Tibial nerve (tissue), 4 donors: ENCODE measurements at regions not wholly inside any gene's neighbourhood (a gene's known extent, or its start where the extent isn't known, plus 50 kb on each side); places are given as distances from the start of the nearest gene placed in this dataset.

Source experiments
- EP300 ChIP-seq, 2 donors: sonication (generic); formaldehyde crosslinking; IDR thresholded peaks; one replicate each; pipeline ENCODE4 v1.6.1; 2017; ENCODE audit warnings: antibody characterized with exemption in 2 of 2, mild to moderate bottlenecking in 1 of 2
- POLR2A ChIP-seq, 2 donors: fragments of 450-650 bp; IDR thresholded peaks; one replicate each; pipeline ENCODE4 v1.6.1; 2017; ENCODE audit warnings: antibody characterized with exemption in 2 of 2, mild to moderate bottlenecking in 2 of 2, moderate library complexity in 2 of 2
- TF ChIP-seq, protein P1 (sequence below), 5 experiments: fragments of 200-600 bp in 3 of 5; fragments of 450-650 bp in 2 of 5; sonication (generic) in 3 of 5; IDR thresholded peaks; one replicate each; pipeline ENCODE4 v1.5.1; 2016 to 2019; ENCODE audit warnings: antibody characterized with exemption in 5 of 5, mild to moderate bottlenecking in 3 of 5, moderate library complexity in 2 of 5

DNA sequence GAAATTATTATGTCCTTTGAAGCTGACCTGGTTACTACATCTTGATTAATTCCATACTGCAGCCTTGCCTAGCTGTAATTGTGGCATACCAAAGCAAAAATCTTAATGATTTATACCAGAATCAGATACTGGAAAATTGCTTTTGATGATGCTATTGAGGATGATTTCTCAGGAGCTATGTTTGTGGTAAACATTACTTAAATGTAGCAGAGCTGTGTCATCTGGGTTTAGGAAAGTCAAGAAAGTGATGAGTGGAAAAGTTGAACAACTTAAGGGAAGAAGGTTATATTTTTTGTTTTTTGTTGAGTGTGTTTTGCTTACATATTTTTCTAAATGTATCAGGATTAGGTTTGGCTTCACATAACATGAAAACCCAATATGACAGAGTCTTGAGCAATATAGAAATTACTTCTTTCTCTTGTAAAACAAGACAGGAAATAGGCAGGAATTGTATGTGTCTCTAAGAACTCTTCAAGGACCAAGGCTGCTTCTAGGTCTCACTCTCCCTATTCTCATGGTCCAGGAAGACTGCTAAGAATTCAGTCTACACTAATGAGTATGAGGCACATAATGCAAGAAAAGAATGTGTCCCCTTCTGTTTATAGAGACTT lies 87.6 kb upstream of the MTPN start:
- TF ChIP-seq, protein P1, sequence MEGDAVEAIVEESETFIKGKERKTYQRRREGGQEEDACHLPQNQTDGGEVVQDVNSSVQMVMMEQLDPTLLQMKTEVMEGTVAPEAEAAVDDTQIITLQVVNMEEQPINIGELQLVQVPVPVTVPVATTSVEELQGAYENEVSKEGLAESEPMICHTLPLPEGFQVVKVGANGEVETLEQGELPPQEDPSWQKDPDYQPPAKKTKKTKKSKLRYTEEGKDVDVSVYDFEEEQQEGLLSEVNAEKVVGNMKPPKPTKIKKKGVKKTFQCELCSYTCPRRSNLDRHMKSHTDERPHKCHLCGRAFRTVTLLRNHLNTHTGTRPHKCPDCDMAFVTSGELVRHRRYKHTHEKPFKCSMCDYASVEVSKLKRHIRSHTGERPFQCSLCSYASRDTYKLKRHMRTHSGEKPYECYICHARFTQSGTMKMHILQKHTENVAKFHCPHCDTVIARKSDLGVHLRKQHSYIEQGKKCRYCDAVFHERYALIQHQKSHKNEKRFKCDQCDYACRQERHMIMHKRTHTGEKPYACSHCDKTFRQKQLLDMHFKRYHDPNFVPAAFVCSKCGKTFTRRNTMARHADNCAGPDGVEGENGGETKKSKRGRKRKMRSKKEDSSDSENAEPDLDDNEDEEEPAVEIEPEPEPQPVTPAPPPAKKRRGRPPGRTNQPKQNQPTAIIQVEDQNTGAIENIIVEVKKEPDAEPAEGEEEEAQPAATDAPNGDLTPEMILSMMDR (IDR thresholded peaks at IDR 0.05) = no peak
- TF ChIP-seq EP300 (IDR thresholded peaks at IDR 0.05) (no peak), POLR2A (IDR thresholded peaks at IDR 0.05) (no peak)
